ENCODE measurements at regions not wholly inside any gene's neighbourhood (a gene's known extent, or its start where the extent isn't known, plus 50 kb on each side); places are given as distances from the start of the nearest gene placed in this dataset.
"Not testable (repeated sequence)": the region's sequence is repeated elsewhere in the genome, so short reads cannot be mapped to it uniquely, and the experiment has no call there.

DNA sequence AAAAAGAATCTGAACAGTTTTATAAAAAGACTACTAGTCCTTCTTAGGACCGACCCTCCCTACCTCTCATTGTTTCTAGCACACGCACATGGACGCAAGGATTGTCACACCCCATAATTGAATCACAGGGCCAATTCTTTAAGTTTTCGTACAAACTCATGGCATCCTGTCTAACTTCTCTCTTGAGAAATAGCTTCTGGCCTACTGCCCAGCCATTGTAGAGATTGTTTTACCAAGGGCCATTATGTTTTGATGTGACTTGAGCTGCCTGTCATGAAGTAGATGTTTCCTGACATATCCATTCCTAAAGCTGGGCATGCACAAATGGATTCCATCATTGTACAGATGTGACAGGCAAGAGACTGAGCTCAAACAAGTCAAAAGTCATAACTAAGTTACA is 1672.1 kb upstream of the C9orf72 start:
- Mint-ChIP-seq H3K36me3 (peaks cover 0 to 4% (median 0%) of the 10 kb centered on the region in 5 donors), H3K9me3 (peaks cover 0 to 6% (median 0%) of the 10 kb centered on the region in 11 donors), H3K27ac (no peak overlapping the region), H3K4me3 (no peak overlapping the region), H3K4me1 (no peaks in the 10 kb centered on the region), H3K27me3 (no peaks in the 10 kb centered on the region)
- H3K9me3 ChIP-seq (ENCODE audit: control insufficient read depth in 2 of 3, low read length in 3 of 3): no peaks in the 10 kb centered on the region
- no peaks in the 10 kb centered on the region for H3K4me1 ChIP-seq (ENCODE audit: control insufficient read depth in 2 of 2, insufficient read depth in 2 of 2, low read length in 2 of 2)
- POLR2A ChIA-PET: no interaction called here
- CTCF ChIA-PET: no interaction called here
- ATAC-seq (no peak), DNase-seq (no peak)
- H3K4me3 ChIP-seq (ENCODE audit: low read length): no peak overlapping the region
- no peaks in the 10 kb centered on the region for H3K36me3 ChIP-seq (ENCODE audit: control insufficient read depth in 2 of 3, insufficient read depth in 3 of 3, low read length in 3 of 3)
- intact Hi-C loops (cut with micrococcal nuclease): no loop called here
- no peaks in the 10 kb centered on the region for H3K27me3 ChIP-seq (ENCODE audit: control insufficient read depth in 2 of 2, insufficient read depth in 2 of 2, low read length in 2 of 2)
- H3K27ac ChIP-seq (ENCODE audit: low read depth, low read length): no peak overlapping the region

DNA sequence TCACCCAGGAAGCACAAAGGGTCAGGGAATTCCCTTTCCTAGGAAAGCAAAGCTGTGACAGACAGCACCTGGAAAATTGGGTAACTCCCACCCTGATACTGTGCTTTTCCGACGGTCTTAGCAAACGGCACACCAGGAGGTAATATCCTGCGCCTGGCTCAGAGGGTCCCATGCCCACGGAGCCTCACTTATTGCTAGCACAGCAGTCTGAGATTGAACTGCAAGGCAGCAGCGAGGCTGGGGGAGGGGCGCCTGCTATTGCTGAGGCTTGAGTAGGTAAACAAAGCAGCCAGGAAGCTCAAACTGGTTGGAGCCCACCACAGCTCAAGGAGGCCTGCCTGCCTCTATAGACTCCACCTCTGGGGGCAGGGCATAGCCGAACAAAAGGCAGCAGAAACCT is 1697.1 kb upstream of the C9orf72 start:
- H3K4me1 ChIP-seq (ENCODE audit: control insufficient read depth in 2 of 2, insufficient read depth in 2 of 2, low read length in 2 of 2); H3K36me3 ChIP-seq (ENCODE audit: control insufficient read depth in 2 of 3, insufficient read depth in 3 of 3, low read length in 3 of 3); intact Hi-C loops (cut with micrococcal nuclease); POLR2A ChIA-PET; H3K27me3 ChIP-seq (ENCODE audit: control insufficient read depth in 2 of 2, insufficient read depth in 2 of 2, low read length in 2 of 2); H3K27ac Mint-ChIP-seq; DNase-seq; H3K9me3 ChIP-seq (ENCODE audit: control insufficient read depth in 2 of 3, low read length in 3 of 3); H3K4me3 Mint-ChIP-seq; H3K36me3 Mint-ChIP-seq; ATAC-seq; H3K27me3 Mint-ChIP-seq; H3K27ac ChIP-seq (ENCODE audit: low read depth, low read length); CTCF ChIA-PET; H3K4me1 Mint-ChIP-seq; H3K4me3 ChIP-seq (ENCODE audit: low read length): not testable (repeated sequence)
- H3K9me3 Mint-ChIP-seq: peaks cover 0 to 12% (median 5%) of the 10 kb centered on the region in 11 donors

DNA sequence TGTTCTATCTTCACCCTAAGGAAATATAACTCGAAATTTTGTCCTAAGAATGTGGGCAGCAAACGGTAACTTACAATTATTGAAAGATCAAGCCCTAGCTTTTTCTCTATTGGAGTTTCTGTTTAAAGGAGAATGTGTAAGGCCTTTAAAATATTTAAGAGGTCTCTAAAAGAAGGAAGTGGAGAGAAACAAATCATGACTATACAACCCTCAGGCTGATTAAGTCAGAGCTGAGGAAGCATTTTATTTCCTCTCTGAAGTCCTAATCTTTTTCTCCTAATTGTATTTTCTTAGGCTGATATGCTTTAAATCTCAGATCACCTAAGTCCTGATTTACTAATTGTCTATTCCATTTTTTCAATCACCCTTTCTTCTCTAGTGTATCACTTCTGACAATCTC is 1708.8 kb upstream of the C9orf72 start:
- ATAC-seq (no peak), DNase-seq (no peak)
- Histone ChIP-seq H3K9me3 (ENCODE audit: control insufficient read depth in 2 of 3, low read length in 3 of 3) (no peaks in the 10 kb centered on the region), H3K36me3 (ENCODE audit: control insufficient read depth in 2 of 3, insufficient read depth in 3 of 3, low read length in 3 of 3) (no peaks in the 10 kb centered on the region), H3K27ac (ENCODE audit: low read depth, low read length) (no peak overlapping the region), H3K4me3 (ENCODE audit: low read length) (no peak overlapping the region), H3K4me1 (ENCODE audit: control insufficient read depth in 2 of 2, insufficient read depth in 2 of 2, low read length in 2 of 2) (no peaks in the 10 kb centered on the region), H3K27me3 (ENCODE audit: control insufficient read depth in 2 of 2, insufficient read depth in 2 of 2, low read length in 2 of 2) (no peaks in the 10 kb centered on the region)
- intact Hi-C loops (cut with micrococcal nuclease): no loop called here
- CTCF ChIA-PET: no interaction called here
- no peak overlapping the region for H3K4me3 Mint-ChIP-seq
- H3K27me3 Mint-ChIP-seq: no peaks in the 10 kb centered on the region
- POLR2A ChIA-PET: no interaction called here
- no peaks in the 10 kb centered on the region for H3K4me1 Mint-ChIP-seq
- no peak overlapping the region for H3K27ac Mint-ChIP-seq
- peaks cover 0 to 5% (median 0%) of the 10 kb centered on the region in 11 donors for H3K9me3 Mint-ChIP-seq
- H3K36me3 Mint-ChIP-seq: no peaks in the 10 kb centered on the region

DNA sequence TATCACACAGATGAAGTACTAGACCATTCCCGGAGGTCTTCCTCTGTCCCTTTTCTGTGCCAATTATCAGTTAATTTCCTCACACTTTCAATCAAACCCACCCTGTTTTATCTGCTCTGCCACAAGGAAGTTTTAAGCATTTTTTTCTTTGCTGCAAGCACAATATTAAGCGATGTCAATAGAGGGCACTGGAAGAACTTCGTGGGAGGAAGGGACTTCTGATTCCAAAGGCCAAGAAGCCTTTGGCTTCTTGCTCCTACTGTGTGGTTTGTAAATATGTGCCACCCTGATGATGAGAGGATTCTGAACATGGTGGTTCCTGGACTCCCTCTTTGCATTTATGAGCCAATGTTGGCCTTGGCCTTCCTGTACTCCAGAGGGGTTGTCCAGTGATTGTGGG is 1712.5 kb upstream of the C9orf72 start:
- Mint-ChIP-seq H3K4me3 (no peak overlapping the region), H3K27ac (no peak overlapping the region), H3K4me1 (no peaks in the 10 kb centered on the region), H3K27me3 (no peaks in the 10 kb centered on the region), H3K9me3 (peaks cover 0 to 4% (median 0%) of the 10 kb centered on the region in 11 donors), H3K36me3 (no peaks in the 10 kb centered on the region)
- Histone ChIP-seq H3K4me1 (ENCODE audit: control insufficient read depth in 2 of 2, insufficient read depth in 2 of 2, low read length in 2 of 2) (no peaks in the 10 kb centered on the region), H3K4me3 (ENCODE audit: low read length) (no peak overlapping the region), H3K9me3 (ENCODE audit: control insufficient read depth in 2 of 3, low read length in 3 of 3) (no peaks in the 10 kb centered on the region), H3K27ac (ENCODE audit: low read depth, low read length) (no peak overlapping the region), H3K27me3 (ENCODE audit: control insufficient read depth in 2 of 2, insufficient read depth in 2 of 2, low read length in 2 of 2) (no peaks in the 10 kb centered on the region), H3K36me3 (ENCODE audit: control insufficient read depth in 2 of 3, insufficient read depth in 3 of 3, low read length in 3 of 3) (no peaks in the 10 kb centered on the region)
- POLR2A ChIA-PET: no interaction called here
- ATAC-seq: no peak
- CTCF ChIA-PET: no interaction called here
- intact Hi-C loops (cut with micrococcal nuclease): no loop called here
- no peak for DNase-seq

DNA sequence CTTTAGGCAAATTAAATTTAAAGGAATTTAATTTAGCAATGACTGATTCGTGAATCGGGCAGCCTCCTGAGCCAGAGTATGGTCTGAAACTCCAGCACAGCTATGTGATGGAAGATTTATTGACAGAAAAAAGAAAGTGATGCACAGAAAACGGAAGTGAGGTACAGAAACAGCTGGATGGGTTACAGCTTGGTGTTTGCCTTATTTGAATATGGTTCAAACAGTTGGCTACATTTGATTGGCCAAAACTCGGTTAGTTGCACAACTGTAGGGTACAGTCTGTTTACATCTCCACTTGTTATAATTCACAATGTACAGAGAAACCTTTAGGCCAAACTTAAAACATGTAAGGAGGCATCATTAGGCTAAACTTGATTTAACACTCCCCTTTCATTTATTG is 1716.1 kb upstream of the C9orf72 start:
- CTCF ChIA-PET: no interaction called here

DNA sequence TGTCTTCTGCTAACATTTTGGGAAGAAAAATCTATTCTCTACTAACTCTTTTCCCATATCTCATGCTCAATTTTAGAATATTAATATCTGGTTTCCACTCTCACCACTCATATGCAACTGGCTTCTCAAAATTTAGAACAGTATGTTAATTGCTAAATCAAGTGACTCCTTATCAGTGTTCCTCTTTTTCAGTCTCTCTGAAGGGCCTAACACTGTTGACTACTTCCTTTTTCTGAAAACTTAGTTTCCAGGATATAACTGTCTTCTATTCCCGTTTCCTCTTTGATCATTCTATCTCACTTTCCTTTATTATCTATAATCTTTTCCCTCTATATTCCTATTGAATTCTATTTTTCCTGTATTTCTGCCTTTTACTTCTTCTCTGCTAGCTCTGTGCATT is 1717.2 kb upstream of the C9orf72 start:
- no peaks in the 10 kb centered on the region for H3K4me1 Mint-ChIP-seq

More for the DNA sequence above, 1716.1 kb upstream of the C9orf72 start:
- intact Hi-C loops (cut with micrococcal nuclease): no loop called here
- no peaks in the 10 kb centered on the region for H3K36me3 Mint-ChIP-seq
- Histone ChIP-seq H3K9me3 (ENCODE audit: control insufficient read depth in 2 of 3, low read length in 3 of 3) (peaks cover 0 to 3% (median 0%) of the 10 kb centered on the region in 3 experiments), H3K4me3 (ENCODE audit: low read length) (no peak overlapping the region), H3K27me3 (ENCODE audit: control insufficient read depth in 2 of 2, insufficient read depth in 2 of 2, low read length in 2 of 2) (no peaks in the 10 kb centered on the region), H3K36me3 (ENCODE audit: control insufficient read depth in 2 of 3, insufficient read depth in 3 of 3, low read length in 3 of 3) (no peaks in the 10 kb centered on the region), H3K27ac (ENCODE audit: low read depth, low read length) (no peak overlapping the region), H3K4me1 (ENCODE audit: control insufficient read depth in 2 of 2, insufficient read depth in 2 of 2, low read length in 2 of 2) (no peaks in the 10 kb centered on the region)
- no peak for ATAC-seq
- peaks cover 0 to 14% (median 3%) of the 10 kb centered on the region in 11 donors for H3K9me3 Mint-ChIP-seq
- no peaks in the 10 kb centered on the region for H3K4me1 Mint-ChIP-seq
- no peak overlapping the region for H3K4me3 Mint-ChIP-seq
- no peak overlapping the region for H3K27ac Mint-ChIP-seq
- H3K27me3 Mint-ChIP-seq: no peaks in the 10 kb centered on the region
- POLR2A ChIA-PET: no interaction called here
- DNase-seq: no peak

DNA sequence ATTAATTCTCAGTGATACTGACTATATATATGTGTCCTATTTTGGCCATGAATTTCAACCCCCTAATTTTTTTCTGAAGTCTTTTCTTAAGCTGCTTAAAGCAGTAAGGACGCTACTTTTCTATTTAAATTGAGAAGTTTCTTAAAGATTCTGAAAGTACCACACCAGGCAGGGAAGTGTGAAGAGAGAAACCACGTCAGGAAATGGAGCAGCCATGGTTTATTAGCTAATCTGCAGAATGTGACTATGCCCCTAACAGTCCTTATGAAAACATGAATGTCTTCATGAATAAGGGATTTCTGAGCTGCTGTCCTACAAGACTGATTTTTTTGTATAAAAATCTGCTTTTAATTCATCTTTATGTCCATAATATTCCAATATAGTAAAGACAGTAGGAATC is 1724.3 kb upstream of the C9orf72 start:
- Mint-ChIP-seq H3K27me3 (peaks cover 0 to 4% (median 0%) of the 10 kb centered on the region in 5 donors), H3K27ac (no peak overlapping the region), H3K36me3 (peaks cover 0 to 4% (median 0%) of the 10 kb centered on the region in 5 donors), H3K9me3 (peaks cover 3 to 19% (median 8%) of the 10 kb centered on the region in 11 donors), H3K4me3 (no peak overlapping the region), H3K4me1 (no peaks in the 10 kb centered on the region)
- no peak overlapping the region for H3K27ac ChIP-seq (ENCODE audit: low read depth, low read length)
- no peaks in the 10 kb centered on the region for H3K4me1 ChIP-seq (ENCODE audit: control insufficient read depth in 2 of 2, insufficient read depth in 2 of 2, low read length in 2 of 2)
- CTCF ChIA-PET: no interaction called here
- H3K36me3 ChIP-seq (ENCODE audit: control insufficient read depth in 2 of 3, insufficient read depth in 3 of 3, low read length in 3 of 3): no peaks in the 10 kb centered on the region
- POLR2A ChIA-PET: no interaction called here
- no peak for DNase-seq
- no peak for ATAC-seq
- H3K4me3 ChIP-seq (ENCODE audit: low read length): no peak overlapping the region
- H3K9me3 ChIP-seq (ENCODE audit: control insufficient read depth in 2 of 3, low read length in 3 of 3): peaks cover 0 to 6% (median 0%) of the 10 kb centered on the region in 3 experiments
- H3K27me3 ChIP-seq (ENCODE audit: control insufficient read depth in 2 of 2, insufficient read depth in 2 of 2, low read length in 2 of 2): no peaks in the 10 kb centered on the region
- intact Hi-C loops (cut with micrococcal nuclease): no loop called here

More for the DNA sequence above, 1717.2 kb upstream of the C9orf72 start:
- Histone ChIP-seq H3K9me3 (ENCODE audit: control insufficient read depth in 2 of 3, low read length in 3 of 3) (peaks cover 0 to 7% (median 0%) of the 10 kb centered on the region in 3 experiments), H3K4me3 (ENCODE audit: low read length) (no peak overlapping the region), H3K4me1 (ENCODE audit: control insufficient read depth in 2 of 2, insufficient read depth in 2 of 2, low read length in 2 of 2) (no peaks in the 10 kb centered on the region), H3K36me3 (ENCODE audit: control insufficient read depth in 2 of 3, insufficient read depth in 3 of 3, low read length in 3 of 3) (no peaks in the 10 kb centered on the region), H3K27me3 (ENCODE audit: control insufficient read depth in 2 of 2, insufficient read depth in 2 of 2, low read length in 2 of 2) (no peaks in the 10 kb centered on the region), H3K27ac (ENCODE audit: low read depth, low read length) (no peak overlapping the region)
- POLR2A ChIA-PET: no interaction called here
- DNase-seq (no peak), ATAC-seq (peak; percentile 53)
- H3K36me3 Mint-ChIP-seq: no peaks in the 10 kb centered on the region
- H3K27me3 Mint-ChIP-seq: no peaks in the 10 kb centered on the region
- H3K27ac Mint-ChIP-seq: no peak overlapping the region
- peaks cover 0 to 14% (median 5%) of the 10 kb centered on the region in 11 donors for H3K9me3 Mint-ChIP-seq
- H3K4me3 Mint-ChIP-seq: no peak overlapping the region
- intact Hi-C loops (cut with micrococcal nuclease): no loop called here
- CTCF ChIA-PET: no interaction called here
